Glutamatergic neuron (in vitro differentiated cells): ENCODE measurements at regions not wholly inside any gene's neighbourhood (a gene's known extent, or its start where the extent isn't known, plus 50 kb on each side); places are given as distances from the start of the nearest gene placed in this dataset.

Source experiments
- DNase-seq: peaks from one replicate; pipeline ENCODE4 v3.0.0; 2022
- H3K27ac Mint-ChIP-seq: one replicate; pipeline ENCODE4 v1.8.0; 2020; ENCODE audit warnings: mild to moderate bottlenecking, mixed read lengths, inconsistent platforms; ENCODE audit not compliant: unreplicated experiment
- H3K27me3 Mint-ChIP-seq: one replicate; pipeline ENCODE4 v1.8.0; 2020; ENCODE audit warnings: mild to moderate bottlenecking, moderate library complexity, mixed read lengths, inconsistent platforms; ENCODE audit not compliant: unreplicated experiment
- H3K36me3 Mint-ChIP-seq: one replicate; pipeline ENCODE4 v1.8.0; 2020; ENCODE audit warnings: mild to moderate bottlenecking, mixed read lengths, inconsistent platforms; ENCODE audit not compliant: unreplicated experiment
- H3K4me1 Mint-ChIP-seq: one replicate; pipeline ENCODE4 v1.8.0; 2020; ENCODE audit warnings: mild to moderate bottlenecking, low read depth, mixed read lengths, inconsistent platforms; ENCODE audit not compliant: unreplicated experiment
- H3K4me3 Mint-ChIP-seq: one replicate; pipeline ENCODE4 v1.8.0; 2020; ENCODE audit warnings: mild to moderate bottlenecking, mixed read lengths, inconsistent platforms; ENCODE audit not compliant: unreplicated experiment
- H3K9me3 Mint-ChIP-seq: one replicate; pipeline ENCODE4 v1.8.0; 2020; ENCODE audit warnings: mild to moderate bottlenecking, moderate library complexity, mixed read lengths, inconsistent platforms; ENCODE audit not compliant: unreplicated experiment
- TF ChIP-seq, protein P1 (sequence below): fragments of 200-600 bp; sonication (generic); IDR thresholded peaks from one replicate; pipeline ENCODE4 v1.5.0; 2021; ENCODE audit not compliant: partially characterized antibody, unreplicated experiment

DNA sequence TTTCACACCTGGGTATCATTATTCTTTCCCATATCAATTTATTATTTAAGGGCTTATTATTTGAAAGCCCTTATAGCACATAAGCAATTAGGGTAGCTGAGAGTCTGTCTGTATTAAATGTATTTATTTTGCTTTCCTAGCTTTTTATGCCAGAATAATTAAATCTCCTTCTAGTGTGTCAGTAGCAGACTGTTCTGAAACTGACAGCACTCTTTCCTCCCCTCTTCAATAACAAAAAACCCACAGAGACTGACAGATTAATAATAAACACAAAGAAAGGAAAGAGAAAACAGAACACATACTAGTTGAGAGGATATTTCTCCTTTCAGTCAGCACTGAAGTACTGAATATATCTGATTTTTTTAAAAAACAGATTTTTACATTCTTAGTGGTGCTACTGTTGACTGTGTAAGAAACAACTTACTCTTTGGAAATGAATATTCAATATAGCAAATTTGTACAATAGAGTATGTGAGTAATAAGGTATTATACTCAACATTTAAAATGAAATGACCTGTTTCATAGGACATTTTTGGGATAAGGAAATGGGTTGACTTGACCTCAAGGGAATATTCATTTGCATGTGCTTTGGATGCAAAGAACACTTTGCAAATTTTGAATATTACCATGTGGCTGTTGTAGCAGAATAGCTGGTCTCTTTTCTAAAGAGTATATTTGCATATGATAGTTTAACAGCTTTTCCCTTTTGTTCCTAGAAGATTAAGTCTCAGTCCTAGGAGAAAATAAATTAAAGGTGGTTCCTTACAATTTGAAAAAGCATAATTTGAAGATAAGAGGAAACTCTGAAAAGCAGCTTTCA lies 208.3 kb downstream of the SPATA31D1 start:
- no peak for DNase-seq
- TF ChIP-seq, protein P1, sequence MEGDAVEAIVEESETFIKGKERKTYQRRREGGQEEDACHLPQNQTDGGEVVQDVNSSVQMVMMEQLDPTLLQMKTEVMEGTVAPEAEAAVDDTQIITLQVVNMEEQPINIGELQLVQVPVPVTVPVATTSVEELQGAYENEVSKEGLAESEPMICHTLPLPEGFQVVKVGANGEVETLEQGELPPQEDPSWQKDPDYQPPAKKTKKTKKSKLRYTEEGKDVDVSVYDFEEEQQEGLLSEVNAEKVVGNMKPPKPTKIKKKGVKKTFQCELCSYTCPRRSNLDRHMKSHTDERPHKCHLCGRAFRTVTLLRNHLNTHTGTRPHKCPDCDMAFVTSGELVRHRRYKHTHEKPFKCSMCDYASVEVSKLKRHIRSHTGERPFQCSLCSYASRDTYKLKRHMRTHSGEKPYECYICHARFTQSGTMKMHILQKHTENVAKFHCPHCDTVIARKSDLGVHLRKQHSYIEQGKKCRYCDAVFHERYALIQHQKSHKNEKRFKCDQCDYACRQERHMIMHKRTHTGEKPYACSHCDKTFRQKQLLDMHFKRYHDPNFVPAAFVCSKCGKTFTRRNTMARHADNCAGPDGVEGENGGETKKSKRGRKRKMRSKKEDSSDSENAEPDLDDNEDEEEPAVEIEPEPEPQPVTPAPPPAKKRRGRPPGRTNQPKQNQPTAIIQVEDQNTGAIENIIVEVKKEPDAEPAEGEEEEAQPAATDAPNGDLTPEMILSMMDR, result no peak
- Mint-ChIP-seq H3K9me3 (no peaks in the 10 kb centered on the region), H3K4me1 (no peaks in the 10 kb centered on the region), H3K36me3 (peaks cover 11% of the 10 kb centered on the region), H3K4me3 (no peak overlapping the region), H3K27me3 (no peaks in the 10 kb centered on the region), H3K27ac (no peak overlapping the region)

- DNase-seq, result no peak
- TF ChIP-seq, protein P1, result no peak
- Mint-ChIP-seq H3K4me1 (no peaks in the 10 kb centered on the region), H3K9me3 (no peaks in the 10 kb centered on the region), H3K4me3 (no peak overlapping the region), H3K27me3 (no peaks in the 10 kb centered on the region), H3K27ac (no peak overlapping the region), H3K36me3 (no peaks in the 10 kb centered on the region)
These were observed 212.6 kb downstream of the SPATA31D1 start for GRCh38 chr9:82201196-82201595.

- no peaks in the 10 kb centered on the region for H3K4me1 Mint-ChIP-seq
These were observed 214.2 kb downstream of the SPATA31D1 start for GRCh38 chr9:82202808-82203207.

GRCh38 chr9:82206490-82206889 lies 217.9 kb downstream of the SPATA31D1 start:
- H3K4me1 Mint-ChIP-seq, result no peaks in the 10 kb centered on the region
- H3K4me3 Mint-ChIP-seq, result no peak overlapping the region
- H3K27me3 Mint-ChIP-seq, result no peaks in the 10 kb centered on the region
- no peak for DNase-seq
- peaks cover 5% of the 10 kb centered on the region for H3K36me3 Mint-ChIP-seq
- H3K9me3 Mint-ChIP-seq, result peaks cover 6% of the 10 kb centered on the region
- TF ChIP-seq, protein P1, result no peak
- H3K27ac Mint-ChIP-seq, result no peak overlapping the region

More at GRCh38 chr9:82202808-82203207, 214.2 kb downstream of the SPATA31D1 start:
- Mint-ChIP-seq H3K27me3 (no peaks in the 10 kb centered on the region), H3K9me3 (no peaks in the 10 kb centered on the region), H3K36me3 (no peaks in the 10 kb centered on the region), H3K4me3 (no peak overlapping the region), H3K27ac (no peak overlapping the region)
- TF ChIP-seq, protein P1, result no peak
- DNase-seq, result no peak

DNA sequence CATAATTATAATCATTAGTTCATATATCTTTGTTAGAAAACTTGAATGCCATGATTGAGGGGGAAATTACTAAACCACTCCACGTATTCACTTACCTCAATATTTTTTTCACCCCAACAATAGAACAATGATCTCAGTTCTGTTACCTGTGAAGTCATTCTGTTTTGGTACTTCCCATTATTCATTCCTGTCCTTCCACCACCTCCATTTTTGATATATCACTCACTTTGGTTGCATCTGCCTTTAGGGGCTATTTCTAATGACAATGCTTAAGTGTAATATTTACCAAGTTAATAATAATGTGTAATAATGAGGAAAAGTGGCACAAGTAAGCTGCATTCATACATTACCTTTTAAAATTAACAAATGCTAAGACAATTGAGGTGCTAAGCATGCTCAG lies 218.4 kb downstream of the SPATA31D1 start:
- H3K27me3 Mint-ChIP-seq, result no peaks in the 10 kb centered on the region
- TF ChIP-seq, protein P1, result no peak
- no peak overlapping the region for H3K4me3 Mint-ChIP-seq
- peaks cover 6% of the 10 kb centered on the region for H3K9me3 Mint-ChIP-seq
- H3K36me3 Mint-ChIP-seq, result peaks cover 5% of the 10 kb centered on the region
- no peak overlapping the region for H3K27ac Mint-ChIP-seq
- H3K4me1 Mint-ChIP-seq, result no peaks in the 10 kb centered on the region
- no peak for DNase-seq
